Activated CD8-positive, alpha-beta T cell treated with anti-CD3 and anti-CD28 coated beads for 36 hours (primary cell): ENCODE measurements at regions not wholly inside any gene's neighbourhood (a gene's known extent, or its start where the extent isn't known, plus 50 kb on each side); places are given as distances from the start of the nearest gene placed in this dataset.

Experiments used
- ATAC-seq: fragments of 200-7000 bp; cut with Tn5 transposase; one replicate; pipeline ENCODE4 v1.10.0; 2021; ENCODE audit warnings: mild to moderate bottlenecking, moderate library complexity
- CTCF ChIA-PET: fragments of 350-600 bp; sonication (Branson Sonifier 250); formaldehyde crosslinking; loops from one replicate; lab custom pipeline; 2021; ENCODE audit warnings: antibody characterized with exemption; lab: Charles Lee
- POLR2A ChIA-PET: fragments of 350-600 bp; sonication (Branson Sonifier 250); formaldehyde crosslinking; loops from one replicate; lab custom pipeline; 2021; ENCODE audit warnings: antibody characterized with exemption; lab: Charles Lee
- DNase-seq: peaks from one replicate; pipeline ENCODE4 v3.0.0-alpha.2; 2020
- H3K27ac Mint-ChIP-seq: one replicate; pipeline ENCODE4 v1.8.0; 2021; ENCODE audit warnings: mild to moderate bottlenecking, mixed read lengths
- H3K27me3 Mint-ChIP-seq: one replicate; pipeline ENCODE4 v1.8.0; 2021; ENCODE audit warnings: mixed read lengths
- H3K36me3 Mint-ChIP-seq: one replicate; pipeline ENCODE4 v1.8.0; 2021; ENCODE audit warnings: low read depth, mixed read lengths
- H3K4me1 Mint-ChIP-seq: one replicate; pipeline ENCODE4 v1.8.0; 2021; ENCODE audit warnings: low read depth, mixed read lengths
- H3K4me3 Mint-ChIP-seq: one replicate; pipeline ENCODE4 v1.8.0; 2021; ENCODE audit warnings: mild to moderate bottlenecking, moderate library complexity, mixed read lengths
- H3K9me3 Mint-ChIP-seq: one replicate; pipeline ENCODE4 v1.8.0; 2021; ENCODE audit warnings: mixed read lengths
- intact Hi-C: fragments of 100-400 bp; cut with micrococcal nuclease; formaldehyde crosslinking; loops from one replicate; pipeline ENCODE4 v1.10.0; 2022
- TF ChIP-seq, protein P1 (sequence below): fragments of 200-600 bp; IDR thresholded peaks from one replicate; pipeline ENCODE4 v1.8.0; 2022; ENCODE audit warnings: antibody characterized with exemption, mild to moderate bottlenecking

GRCh38 chr20:22504829-22505377 is 79.5 kb downstream of the FOXA2 start:
- TF ChIP-seq, protein P1, sequence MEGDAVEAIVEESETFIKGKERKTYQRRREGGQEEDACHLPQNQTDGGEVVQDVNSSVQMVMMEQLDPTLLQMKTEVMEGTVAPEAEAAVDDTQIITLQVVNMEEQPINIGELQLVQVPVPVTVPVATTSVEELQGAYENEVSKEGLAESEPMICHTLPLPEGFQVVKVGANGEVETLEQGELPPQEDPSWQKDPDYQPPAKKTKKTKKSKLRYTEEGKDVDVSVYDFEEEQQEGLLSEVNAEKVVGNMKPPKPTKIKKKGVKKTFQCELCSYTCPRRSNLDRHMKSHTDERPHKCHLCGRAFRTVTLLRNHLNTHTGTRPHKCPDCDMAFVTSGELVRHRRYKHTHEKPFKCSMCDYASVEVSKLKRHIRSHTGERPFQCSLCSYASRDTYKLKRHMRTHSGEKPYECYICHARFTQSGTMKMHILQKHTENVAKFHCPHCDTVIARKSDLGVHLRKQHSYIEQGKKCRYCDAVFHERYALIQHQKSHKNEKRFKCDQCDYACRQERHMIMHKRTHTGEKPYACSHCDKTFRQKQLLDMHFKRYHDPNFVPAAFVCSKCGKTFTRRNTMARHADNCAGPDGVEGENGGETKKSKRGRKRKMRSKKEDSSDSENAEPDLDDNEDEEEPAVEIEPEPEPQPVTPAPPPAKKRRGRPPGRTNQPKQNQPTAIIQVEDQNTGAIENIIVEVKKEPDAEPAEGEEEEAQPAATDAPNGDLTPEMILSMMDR = no peak
- POLR2A ChIA-PET = no interaction called here
- no peak overlapping the region for H3K27ac Mint-ChIP-seq

DNA sequence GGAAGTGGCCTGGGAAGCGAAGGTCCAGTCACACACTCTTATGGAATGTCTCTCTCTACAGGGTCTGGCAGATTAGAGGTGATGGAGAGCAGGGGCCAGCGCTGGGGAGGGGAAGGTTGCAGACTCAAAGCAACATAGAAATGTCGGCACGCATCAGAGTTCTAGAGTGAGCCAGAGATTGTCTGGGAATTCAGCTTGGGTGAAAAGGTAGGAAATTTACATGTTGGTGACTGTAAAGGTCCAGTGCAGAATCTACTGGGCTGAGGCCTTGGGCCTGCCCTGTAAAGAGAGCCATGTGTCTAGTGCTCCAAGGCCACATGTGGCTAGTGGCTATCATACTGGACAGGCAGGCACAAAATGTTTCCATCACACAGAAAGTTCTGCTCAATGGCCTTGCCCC is 80.8 kb downstream of the FOXA2 start:
- CTCF ChIA-PET = no interaction called here
- intact Hi-C loops = no loop called here
- H3K9me3 Mint-ChIP-seq = no peaks in the 10 kb centered on the region
- H3K27ac Mint-ChIP-seq = no peak overlapping the region
- ATAC-seq (no peak), DNase-seq (no peak)
- H3K4me1 Mint-ChIP-seq = no peaks in the 10 kb centered on the region
- H3K27me3 Mint-ChIP-seq = no peaks in the 10 kb centered on the region
- H3K4me3 Mint-ChIP-seq = no peak overlapping the region
- TF ChIP-seq, protein P1 = no peak
- H3K36me3 Mint-ChIP-seq = no peaks in the 10 kb centered on the region
- POLR2A ChIA-PET = no interaction called here

More at GRCh38 chr20:22504829-22505377, 79.5 kb downstream of the FOXA2 start:
- no peak for ATAC-seq
- H3K9me3 Mint-ChIP-seq = no peaks in the 10 kb centered on the region
- no peaks in the 10 kb centered on the region for H3K36me3 Mint-ChIP-seq
- no peak for DNase-seq
- no peak overlapping the region for H3K4me3 Mint-ChIP-seq
- H3K4me1 Mint-ChIP-seq = no peaks in the 10 kb centered on the region
- H3K27me3 Mint-ChIP-seq = no peaks in the 10 kb centered on the region
- CTCF ChIA-PET = no interaction called here
- intact Hi-C loops = no loop called here

DNA sequence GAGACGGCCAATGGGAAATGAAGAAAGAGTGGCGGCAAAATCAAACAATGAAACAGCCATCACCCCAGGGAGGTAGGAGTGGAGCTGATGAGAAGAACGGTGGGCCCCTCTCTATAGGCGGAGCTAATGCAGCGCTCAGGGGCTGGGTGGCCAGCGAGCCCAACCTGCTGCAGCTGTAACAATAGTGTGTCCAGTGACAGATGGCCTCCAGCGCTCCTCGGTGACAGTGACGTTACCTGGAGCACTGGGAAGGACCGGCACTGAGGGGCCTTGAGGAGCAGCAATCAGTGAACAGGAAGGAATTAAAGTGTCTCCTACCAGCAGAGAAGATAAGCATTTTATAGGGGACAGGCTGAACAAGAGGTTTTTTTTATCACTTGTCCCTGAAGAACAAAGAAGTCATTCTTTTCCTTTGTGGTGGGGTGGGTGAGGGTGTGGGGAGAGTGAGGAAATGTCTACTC is 81.6 kb downstream of the FOXA2 start:
- Mint-ChIP-seq H3K27me3 (no peaks in the 10 kb centered on the region), H3K4me1 (no peaks in the 10 kb centered on the region), H3K4me3 (no peak overlapping the region), H3K9me3 (no peaks in the 10 kb centered on the region), H3K36me3 (no peaks in the 10 kb centered on the region), H3K27ac (no peak overlapping the region)
- POLR2A ChIA-PET = no interaction called here
- intact Hi-C loops = no loop called here
- DNase-seq = no peak
- no peak for ATAC-seq
- CTCF ChIA-PET = no interaction called here
- TF ChIP-seq, protein P1 = no peak

DNA sequence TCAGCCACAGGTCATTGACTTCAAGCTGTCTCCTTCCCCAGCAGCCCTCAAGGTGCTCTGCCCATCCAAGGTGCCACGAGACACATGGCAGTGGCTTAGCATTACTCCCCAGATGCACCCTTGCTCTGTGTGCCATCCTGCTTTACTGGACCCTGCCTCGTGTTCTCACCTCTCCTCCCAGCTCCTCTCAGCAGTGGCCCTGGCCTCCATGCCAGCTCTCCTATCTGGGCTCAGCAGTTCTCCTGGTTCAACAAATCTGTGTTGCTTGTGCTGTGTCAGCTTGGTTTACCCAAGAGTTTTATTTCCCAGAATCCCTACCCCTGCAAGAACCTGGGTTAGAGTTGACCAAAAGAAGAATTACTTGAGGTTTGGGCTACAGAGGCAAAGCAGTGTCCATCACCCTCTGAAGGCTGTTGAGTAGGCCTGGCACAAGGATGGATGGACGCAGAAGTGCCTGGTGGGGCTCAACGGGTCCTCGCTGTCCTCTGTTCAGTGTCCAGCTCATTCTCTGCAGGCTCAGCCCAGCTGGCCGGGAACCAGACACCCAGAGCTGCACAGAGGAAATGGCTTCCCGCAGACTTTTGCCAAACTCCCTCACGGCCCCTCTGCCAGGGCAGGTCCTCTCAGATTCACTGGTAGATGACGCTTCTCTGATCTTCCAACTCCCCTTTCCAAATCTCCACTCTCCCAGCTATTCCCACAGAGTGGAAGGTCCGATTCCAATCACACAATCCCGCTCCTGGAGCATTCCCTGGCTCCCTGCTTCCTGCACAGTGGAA is 82.6 kb downstream of the FOXA2 start:
- POLR2A ChIA-PET = no interaction called here
- Mint-ChIP-seq H3K4me3 (no peak overlapping the region), H3K36me3 (no peaks in the 10 kb centered on the region), H3K27me3 (no peaks in the 10 kb centered on the region), H3K4me1 (no peaks in the 10 kb centered on the region), H3K27ac (no peak overlapping the region), H3K9me3 (no peaks in the 10 kb centered on the region)
- TF ChIP-seq, protein P1 = no peak
- DNase-seq (no peak), ATAC-seq (no peak)
- intact Hi-C loops = no loop called here
- CTCF ChIA-PET = no interaction called here

GRCh38 chr20:22501034-22501433 is 83.3 kb downstream of the FOXA2 start:
- TF ChIP-seq, protein P1 = no peak
- Mint-ChIP-seq H3K9me3 (no peaks in the 10 kb centered on the region), H3K27ac (no peak overlapping the region), H3K4me3 (no peak overlapping the region), H3K27me3 (no peaks in the 10 kb centered on the region), H3K36me3 (no peaks in the 10 kb centered on the region), H3K4me1 (no peaks in the 10 kb centered on the region)
- intact Hi-C loops = no loop called here
- ChIA-PET CTCF (no interaction called here), POLR2A (no interaction called here)
- DNase-seq (no peak), ATAC-seq (no peak)
